GM23338 (cell line): ENCODE measurements at regions not wholly inside any gene's neighbourhood (a gene's known extent, or its start where the extent isn't known, plus 50 kb on each side); places are given as distances from the start of the nearest gene placed in this dataset.

Experiments
- ATAC-seq: fragments of 200-7000 bp; cut with Tn5 transposase; 3 replicates; pipeline ENCODE4 v1.9.1; 2020
- DNase-seq: peaks from one replicate; pipeline ENCODE4 v3.0.0-alpha.2; 2015; ENCODE audit warnings: low spot score
- H2AFZ ChIP-seq: fragments of 200-600 bp; sonication (generic); 2 replicates; pipeline ENCODE4 v1.8.0; 2016; ENCODE audit warnings: antibody characterized with exemption, mild to moderate bottlenecking, moderate library complexity
- H3F3A ChIP-seq: fragments of 200-600 bp; sonication (generic); replicated peaks from 2 replicates; pipeline ENCODE4 v1.8.0; 2017; ENCODE audit warnings: antibody characterized with exemption, mixed run types, low read depth
- H3K27ac ChIP-seq: fragments of 200-600 bp; sonication (generic); 2 replicates; pipeline ENCODE4 v1.6.1; 2016; ENCODE audit warnings: low read depth
- H3K27me3 ChIP-seq: fragments of 200-600 bp; sonication (generic); 2 replicates; pipeline ENCODE4 v1.8.0; 2016; ENCODE audit warnings: mild to moderate bottlenecking, mixed run types, moderate library complexity; ENCODE audit not compliant: insufficient read depth
- H3K36me3 ChIP-seq: fragments of 200-600 bp; sonication (generic); 2 replicates; pipeline ENCODE4 v1.8.0; 2016; ENCODE audit warnings: mild to moderate bottlenecking; ENCODE audit not compliant: insufficient read depth
- H3K4me1 ChIP-seq: fragments of 200-600 bp; sonication (generic); 2 replicates; pipeline ENCODE4 v1.8.0; 2016; ENCODE audit warnings: mild to moderate bottlenecking, moderate library complexity; ENCODE audit not compliant: insufficient read depth
- H3K4me2 ChIP-seq: fragments of 200-600 bp; sonication (generic); 2 replicates; pipeline ENCODE4 v1.7.1; 2017; ENCODE audit warnings: mixed run types
- H3K4me3 ChIP-seq: fragments of 200-600 bp; sonication (generic); 2 replicates; pipeline ENCODE4 v1.6.1; 2016; ENCODE audit warnings: mixed run types
- H3K79me2 ChIP-seq: fragments of 200-600 bp; sonication (generic); replicated peaks from 2 replicates; pipeline ENCODE4 v1.8.0; 2017; ENCODE audit warnings: mild to moderate bottlenecking; ENCODE audit not compliant: insufficient read depth
- H3K9me2 ChIP-seq: fragments of 200-600 bp; sonication (generic); 2 replicates; pipeline ENCODE4 v1.8.0; 2017; ENCODE audit not compliant: insufficient read depth
- H4K20me1 ChIP-seq: fragments of 200-600 bp; sonication (generic); replicated peaks from 2 replicates; pipeline ENCODE4 v1.8.0; 2017; ENCODE audit warnings: mild to moderate bottlenecking; ENCODE audit not compliant: insufficient read depth
- H3K27ac Mint-ChIP-seq: 2 replicates; pipeline ENCODE4 v1.8.0; 2020; ENCODE audit warnings: inconsistent platforms, mild to moderate bottlenecking, moderate library complexity, mixed read lengths
- H3K27me3 Mint-ChIP-seq: 3 replicates; pipeline ENCODE4 v1.8.0; 2022; ENCODE audit warnings: low read depth, mild to moderate bottlenecking, moderate library complexity, mixed read lengths, inconsistent platforms; ENCODE audit not compliant: insufficient read depth, poor library complexity
- H3K36me3 Mint-ChIP-seq: 3 replicates; pipeline ENCODE4 v1.8.0; 2021; ENCODE audit warnings: low read depth, mild to moderate bottlenecking, inconsistent platforms, moderate library complexity, mixed read lengths
- H3K4me1 Mint-ChIP-seq: 3 replicates; pipeline ENCODE4 v1.8.0; 2020; ENCODE audit warnings: mild to moderate bottlenecking, inconsistent platforms, mixed read lengths
- H3K4me3 Mint-ChIP-seq: 3 replicates; pipeline ENCODE4 v1.8.0; 2021; ENCODE audit warnings: moderate library complexity, mild to moderate bottlenecking, inconsistent platforms, mixed read lengths
- H3K9me3 Mint-ChIP-seq: 3 replicates; pipeline ENCODE4 v1.8.0; 2020; ENCODE audit warnings: moderate library complexity, mild to moderate bottlenecking, inconsistent platforms, mixed read lengths
- CREB1 ChIP-seq: fragments of 250-450 bp; sonication (Bioruptor Pico); IDR thresholded peaks from 2 replicates; pipeline ENCODE4 v1.5.0; 2020; ENCODE audit warnings: low read depth, mild to moderate bottlenecking, moderate library complexity
- ETS1 ChIP-seq: IDR thresholded peaks from 2 replicates; pipeline ENCODE4 v1.6.1; 2016; ENCODE audit warnings: antibody characterized with exemption
- EZH2 ChIP-seq: fragments of 200-600 bp; sonication (generic); IDR thresholded peaks from one replicate; pipeline ENCODE4 v1.8.0; 2017; ENCODE audit warnings: antibody characterized with exemption, mild to moderate bottlenecking, low read depth; ENCODE audit not compliant: unreplicated experiment
- EZH2phosphoT487 ChIP-seq: fragments of 200-600 bp; sonication (generic); IDR thresholded peaks from one replicate; pipeline ENCODE4 v1.8.1; 2018; ENCODE audit warnings: antibody characterized with exemption; ENCODE audit not compliant: unreplicated experiment
- JUNB ChIP-seq: IDR thresholded peaks from one replicate; pipeline ENCODE4 v1.6.1; 2016; ENCODE audit warnings: antibody characterized with exemption; ENCODE audit not compliant: unreplicated experiment
- ZNF114 ChIP-seq: fragments of 250-450 bp; sonication (Bioruptor Pico); IDR thresholded peaks from 2 replicates; pipeline ENCODE4 v1.5.0; 2020; ENCODE audit warnings: mild to moderate bottlenecking, moderate library complexity
- ZNF462 ChIP-seq: fragments of 250-450 bp; sonication (Bioruptor Pico); IDR thresholded peaks from 2 replicates; pipeline ENCODE4 v1.5.0; 2020; ENCODE audit warnings: mild to moderate bottlenecking, moderate library complexity

GRCh38 chr10:3480281-3480989 lies 304.6 kb downstream of the KLF6 start (continued):
- TF ChIP-seq ZNF462 (CRISPR knock-in tag), result no peak
- TF ChIP-seq ETS1, result no peak
- TF ChIP-seq EZH2phosphoT487, result no peak

GRCh38 chr10:3478632-3479240 lies 306.2 kb upstream of the PITRM1 start:
- H3K27me3 Mint-ChIP-seq, result peaks cover 11% of the 10 kb centered on the region
- no peak overlapping the region for H3K27ac Mint-ChIP-seq
- Histone ChIP-seq H3K79me2 (no peaks in the 10 kb centered on the region), H3K27ac (no peak overlapping the region), H3K4me2 (no peak overlapping the region), H4K20me1 (no peaks in the 10 kb centered on the region), H3F3A (no peaks in the 10 kb centered on the region), H3K4me3 (no peak overlapping the region), H2AFZ (no peak overlapping the region), H3K4me1 (peaks cover 9% of the 10 kb centered on the region; the same call in 1 of the 2 replicates), H3K27me3 (no peaks in the 10 kb centered on the region), H3K9me2 (peaks cover 15% of the 10 kb centered on the region; the same call in 1 of the 2 replicates), H3K36me3 (no peaks in the 10 kb centered on the region)
- H3K36me3 Mint-ChIP-seq, result no peaks in the 10 kb centered on the region
- DNase-seq (no peak), ATAC-seq (no peak)
- peaks cover 3% of the 10 kb centered on the region; the same call in 2 of the 3 replicates for H3K9me3 Mint-ChIP-seq
- H3K4me1 Mint-ChIP-seq, result peaks cover 11% of the 10 kb centered on the region
- no peak overlapping the region for H3K4me3 Mint-ChIP-seq
- TF ChIP-seq ZNF462 (CRISPR knock-in tag), result no peak
- no peak for TF ChIP-seq EZH2phosphoT487
- no peak for TF ChIP-seq EZH2
- TF ChIP-seq JUNB, result no peak
- TF ChIP-seq CREB1 (CRISPR knock-in tag), result no peak
- no peak for TF ChIP-seq ZNF114 (CRISPR knock-in tag)
